Activated B cell treated with CpG ODN at 0.5 μM for 24 hours (primary cell): ENCODE measurements at regions not wholly inside any gene's neighbourhood (a gene's known extent, or its start where the extent isn't known, plus 50 kb on each side); places are given as distances from the start of the nearest gene placed in this dataset.

Experiments used
- ATAC-seq: fragments of 200-7000 bp; cut with Tn5 transposase; one replicate; pipeline ENCODE4 v1.10.0; 2021; ENCODE audit warnings: low read depth, mild to moderate bottlenecking, moderate library complexity
- CTCF ChIA-PET: fragments of 350-600 bp; sonication (Branson Sonifier 250); formaldehyde crosslinking; loops from one replicate; lab custom pipeline; 2021; ENCODE audit warnings: antibody characterized with exemption; lab: Charles Lee
- POLR2A ChIA-PET: fragments of 350-600 bp; sonication (Branson Sonifier 250); formaldehyde crosslinking; loops from one replicate; lab custom pipeline; 2021; ENCODE audit warnings: antibody characterized with exemption; lab: Charles Lee
- DNase-seq: peaks from one replicate; pipeline ENCODE4 v3.0.0; 2022
- H3K27ac Mint-ChIP-seq: one replicate; pipeline ENCODE4 v1.8.0; 2020; ENCODE audit warnings: mixed read lengths
- H3K27me3 Mint-ChIP-seq: one replicate; pipeline ENCODE4 v1.8.0; 2021; ENCODE audit warnings: mixed read lengths
- H3K36me3 Mint-ChIP-seq: one replicate; pipeline ENCODE4 v1.8.0; 2021; ENCODE audit warnings: low read depth, mixed read lengths
- H3K4me1 Mint-ChIP-seq: one replicate; pipeline ENCODE4 v1.8.0; 2021; ENCODE audit warnings: mixed read lengths
- H3K4me3 Mint-ChIP-seq: one replicate; pipeline ENCODE4 v1.8.0; 2020; ENCODE audit warnings: mild to moderate bottlenecking, mixed read lengths
- H3K9me3 Mint-ChIP-seq: one replicate; pipeline ENCODE4 v1.8.0; 2020; ENCODE audit warnings: mixed read lengths
- intact Hi-C: fragments of 100-400 bp; cut with micrococcal nuclease; formaldehyde crosslinking; loops from one replicate; pipeline ENCODE4 v1.15.1; 2024
- TF ChIP-seq, protein P1 (sequence below): fragments of 200-600 bp; IDR thresholded peaks from one replicate; pipeline ENCODE4 v1.8.0; 2022; ENCODE audit warnings: antibody characterized with exemption, mild to moderate bottlenecking

DNA sequence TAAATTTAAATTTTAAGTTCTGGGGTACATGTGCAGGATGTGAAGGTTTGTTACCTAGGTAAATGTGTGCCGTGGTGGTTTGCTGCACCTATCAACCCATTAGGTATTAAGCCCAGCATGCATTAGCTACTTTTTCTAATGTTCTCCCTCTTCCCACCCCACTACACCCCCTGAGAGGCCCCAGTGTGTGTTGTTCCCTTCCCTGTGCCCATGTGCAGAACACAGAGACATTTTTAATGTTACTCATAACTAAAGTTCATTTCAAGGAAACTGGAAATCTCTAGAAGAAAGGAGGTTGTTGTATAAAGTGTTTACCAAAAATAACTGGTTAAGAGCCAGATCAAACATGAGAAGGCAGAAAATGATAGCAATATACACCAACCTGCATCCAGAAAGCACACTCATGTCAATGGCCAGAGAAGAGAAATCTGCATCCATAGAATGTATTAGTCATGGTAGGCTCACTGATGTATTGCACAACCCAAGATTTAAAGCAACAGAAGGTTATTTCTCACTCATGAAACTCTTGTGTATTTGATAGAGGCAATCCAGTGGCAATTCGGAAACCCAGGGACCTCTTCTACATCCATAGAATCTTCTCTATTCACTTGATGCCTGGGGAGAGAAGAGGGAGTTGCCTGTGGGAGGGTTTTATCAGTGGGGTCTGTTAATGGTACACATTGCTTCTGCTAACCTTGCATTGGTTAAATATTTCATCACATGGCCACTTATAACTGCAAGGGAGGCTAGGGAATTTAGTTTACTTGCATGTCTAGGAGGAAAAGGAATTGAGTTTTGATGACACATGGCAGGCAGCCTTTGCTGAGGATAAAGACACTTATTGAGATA lies 321.9 kb upstream of the RASGRP1 start:
- Mint-ChIP-seq H3K36me3 (no peaks in the 10 kb centered on the region), H3K27me3 (peaks cover 2% of the 10 kb centered on the region), H3K9me3 (no peaks in the 10 kb centered on the region), H3K4me1 (no peaks in the 10 kb centered on the region), H3K4me3 (no peak overlapping the region), H3K27ac (no peak overlapping the region)
- ATAC-seq (no peak), DNase-seq (no peak)
- intact Hi-C loops: no loop called here
- ChIA-PET POLR2A (no interaction called here), CTCF (no interaction called here)
- TF ChIP-seq, protein P1, sequence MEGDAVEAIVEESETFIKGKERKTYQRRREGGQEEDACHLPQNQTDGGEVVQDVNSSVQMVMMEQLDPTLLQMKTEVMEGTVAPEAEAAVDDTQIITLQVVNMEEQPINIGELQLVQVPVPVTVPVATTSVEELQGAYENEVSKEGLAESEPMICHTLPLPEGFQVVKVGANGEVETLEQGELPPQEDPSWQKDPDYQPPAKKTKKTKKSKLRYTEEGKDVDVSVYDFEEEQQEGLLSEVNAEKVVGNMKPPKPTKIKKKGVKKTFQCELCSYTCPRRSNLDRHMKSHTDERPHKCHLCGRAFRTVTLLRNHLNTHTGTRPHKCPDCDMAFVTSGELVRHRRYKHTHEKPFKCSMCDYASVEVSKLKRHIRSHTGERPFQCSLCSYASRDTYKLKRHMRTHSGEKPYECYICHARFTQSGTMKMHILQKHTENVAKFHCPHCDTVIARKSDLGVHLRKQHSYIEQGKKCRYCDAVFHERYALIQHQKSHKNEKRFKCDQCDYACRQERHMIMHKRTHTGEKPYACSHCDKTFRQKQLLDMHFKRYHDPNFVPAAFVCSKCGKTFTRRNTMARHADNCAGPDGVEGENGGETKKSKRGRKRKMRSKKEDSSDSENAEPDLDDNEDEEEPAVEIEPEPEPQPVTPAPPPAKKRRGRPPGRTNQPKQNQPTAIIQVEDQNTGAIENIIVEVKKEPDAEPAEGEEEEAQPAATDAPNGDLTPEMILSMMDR: no peak

DNA sequence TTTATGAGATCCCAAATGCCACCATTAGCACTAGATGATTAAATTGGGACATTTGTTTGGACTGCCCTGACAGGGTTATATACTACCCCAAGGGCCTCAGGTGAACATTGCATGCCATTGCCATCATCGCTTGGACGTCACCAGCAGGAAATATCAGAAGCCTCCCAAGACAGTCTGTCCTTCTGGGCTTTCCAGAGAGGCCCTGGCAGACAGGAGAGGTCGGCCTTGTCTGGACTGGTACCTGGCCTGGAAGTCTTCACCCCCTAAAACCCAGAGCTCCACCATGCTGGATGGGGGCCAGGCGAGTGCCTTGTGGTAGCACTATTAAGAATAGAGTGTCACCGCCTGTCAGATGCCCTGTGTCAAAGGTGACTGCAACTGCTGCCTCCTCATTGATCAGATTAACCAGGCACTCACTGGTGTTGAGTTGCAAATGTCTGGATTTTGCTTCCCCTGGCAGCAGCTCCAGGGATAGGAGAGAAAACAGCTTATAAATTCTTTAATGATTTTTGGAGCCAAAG lies 324.1 kb upstream of the RASGRP1 start:
- POLR2A ChIA-PET: no interaction called here
- intact Hi-C loops: no loop called here

DNA sequence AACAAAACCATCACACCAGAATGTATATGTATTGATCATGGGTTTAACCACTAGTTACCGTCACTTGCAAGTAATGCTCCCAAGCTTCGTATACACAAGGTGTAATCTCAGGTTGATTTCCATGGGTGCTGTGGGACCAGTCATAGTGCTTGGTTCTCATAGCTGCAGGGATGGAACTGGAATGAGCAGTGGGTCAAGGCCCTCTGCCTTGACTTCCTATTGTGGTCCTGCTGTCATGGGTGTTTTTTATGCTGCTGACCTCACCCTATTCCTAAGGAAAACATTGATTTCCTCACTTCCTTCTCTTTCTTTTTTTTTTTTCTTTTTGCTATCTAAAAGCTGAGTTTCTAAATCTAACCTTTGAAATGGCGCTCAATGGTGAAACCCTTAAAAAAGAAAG lies 325.6 kb upstream of the RASGRP1 start:
- ChIA-PET CTCF (no interaction called here), POLR2A (no interaction called here)
- no peak for ATAC-seq
- intact Hi-C loops: no loop called here
- H3K9me3 Mint-ChIP-seq: peaks cover 4% of the 10 kb centered on the region
- no peaks in the 10 kb centered on the region for H3K36me3 Mint-ChIP-seq
- TF ChIP-seq, protein P1: no peak
- no peaks in the 10 kb centered on the region for H3K27me3 Mint-ChIP-seq
- no peak overlapping the region for H3K4me3 Mint-ChIP-seq
- H3K27ac Mint-ChIP-seq: no peak overlapping the region
- H3K4me1 Mint-ChIP-seq: no peaks in the 10 kb centered on the region
- DNase-seq: no peak

More for the DNA sequence above, 324.1 kb upstream of the RASGRP1 start:
- TF ChIP-seq, protein P1: no peak
- Mint-ChIP-seq H3K9me3 (peaks cover 4% of the 10 kb centered on the region), H3K4me1 (no peaks in the 10 kb centered on the region), H3K4me3 (no peak overlapping the region), H3K36me3 (no peaks in the 10 kb centered on the region), H3K27me3 (peaks cover 2% of the 10 kb centered on the region), H3K27ac (no peak overlapping the region)
- no peak for ATAC-seq
- no peak for DNase-seq
- CTCF ChIA-PET: no interaction called here

DNA sequence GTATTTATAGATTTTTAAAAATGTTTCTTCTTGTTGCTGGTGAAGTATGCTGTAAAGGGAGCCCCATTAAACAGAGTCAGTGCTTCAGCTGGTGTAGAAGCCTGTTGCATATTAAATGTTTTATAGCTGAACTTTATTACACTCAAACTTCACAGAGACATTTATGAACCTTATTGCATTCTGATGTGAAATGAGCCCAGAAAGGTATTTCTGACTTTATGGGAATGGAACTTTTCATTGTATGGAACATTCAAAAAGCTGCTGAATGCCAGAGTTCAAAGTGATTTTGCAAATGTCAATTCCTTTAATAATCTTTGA lies 329.3 kb upstream of the RASGRP1 start:
- CTCF ChIA-PET: no interaction called here
- no peaks in the 10 kb centered on the region for H3K36me3 Mint-ChIP-seq
- no peaks in the 10 kb centered on the region for H3K4me1 Mint-ChIP-seq
- POLR2A ChIA-PET: no interaction called here
- TF ChIP-seq, protein P1: no peak
- intact Hi-C loops: no loop called here
- no peak for ATAC-seq
- H3K9me3 Mint-ChIP-seq: peaks cover 4% of the 10 kb centered on the region
- H3K27me3 Mint-ChIP-seq: no peaks in the 10 kb centered on the region
- DNase-seq: no peak
- no peak overlapping the region for H3K27ac Mint-ChIP-seq
- no peak overlapping the region for H3K4me3 Mint-ChIP-seq

DNA sequence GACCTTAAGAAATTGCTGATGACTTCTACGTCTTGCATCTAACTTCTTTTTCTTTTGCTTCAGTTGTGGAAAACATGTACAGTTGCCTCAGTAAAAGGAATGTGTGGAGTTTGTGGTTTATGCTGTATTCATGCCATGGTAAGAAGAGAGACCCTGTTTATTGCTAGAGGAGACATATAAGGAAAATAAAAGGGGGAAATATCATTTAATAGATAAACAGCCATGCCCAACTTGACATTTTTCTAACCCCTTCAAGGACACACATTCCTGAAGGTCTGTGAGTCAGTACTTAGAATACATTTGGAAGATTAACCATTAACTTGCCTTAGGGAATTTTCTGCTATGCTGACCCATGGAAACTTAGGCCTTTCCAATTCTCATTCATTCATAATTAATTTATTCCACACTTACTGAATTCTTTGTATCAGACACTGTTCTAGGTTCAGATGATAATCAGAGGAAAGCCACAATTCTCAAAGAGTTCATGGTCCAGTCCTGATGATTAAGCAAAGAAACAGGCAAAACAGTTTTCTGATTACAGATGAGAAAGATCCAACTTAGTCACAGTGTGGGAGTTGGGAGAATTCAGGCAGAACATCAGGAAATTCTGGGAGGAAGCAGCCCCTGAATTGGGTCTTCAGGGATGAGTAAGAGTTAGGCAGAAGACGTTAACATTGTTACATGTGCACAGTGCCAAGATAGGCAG lies 329.8 kb upstream of the RASGRP1 start:
- Mint-ChIP-seq H3K36me3 (no peaks in the 10 kb centered on the region), H3K9me3 (peaks cover 4% of the 10 kb centered on the region), H3K27ac (no peak overlapping the region), H3K4me1 (no peaks in the 10 kb centered on the region), H3K27me3 (no peaks in the 10 kb centered on the region), H3K4me3 (no peak overlapping the region)
- intact Hi-C loops: no loop called here
- TF ChIP-seq, protein P1: no peak
- no peak for ATAC-seq
- DNase-seq: no peak
- ChIA-PET POLR2A (no interaction called here), CTCF (no interaction called here)
